ENCODE measurements at regions not wholly inside any gene's neighbourhood (a gene's known extent, or its start where the extent isn't known, plus 50 kb on each side); places are given as distances from the start of the nearest gene placed in this dataset.

DNA sequence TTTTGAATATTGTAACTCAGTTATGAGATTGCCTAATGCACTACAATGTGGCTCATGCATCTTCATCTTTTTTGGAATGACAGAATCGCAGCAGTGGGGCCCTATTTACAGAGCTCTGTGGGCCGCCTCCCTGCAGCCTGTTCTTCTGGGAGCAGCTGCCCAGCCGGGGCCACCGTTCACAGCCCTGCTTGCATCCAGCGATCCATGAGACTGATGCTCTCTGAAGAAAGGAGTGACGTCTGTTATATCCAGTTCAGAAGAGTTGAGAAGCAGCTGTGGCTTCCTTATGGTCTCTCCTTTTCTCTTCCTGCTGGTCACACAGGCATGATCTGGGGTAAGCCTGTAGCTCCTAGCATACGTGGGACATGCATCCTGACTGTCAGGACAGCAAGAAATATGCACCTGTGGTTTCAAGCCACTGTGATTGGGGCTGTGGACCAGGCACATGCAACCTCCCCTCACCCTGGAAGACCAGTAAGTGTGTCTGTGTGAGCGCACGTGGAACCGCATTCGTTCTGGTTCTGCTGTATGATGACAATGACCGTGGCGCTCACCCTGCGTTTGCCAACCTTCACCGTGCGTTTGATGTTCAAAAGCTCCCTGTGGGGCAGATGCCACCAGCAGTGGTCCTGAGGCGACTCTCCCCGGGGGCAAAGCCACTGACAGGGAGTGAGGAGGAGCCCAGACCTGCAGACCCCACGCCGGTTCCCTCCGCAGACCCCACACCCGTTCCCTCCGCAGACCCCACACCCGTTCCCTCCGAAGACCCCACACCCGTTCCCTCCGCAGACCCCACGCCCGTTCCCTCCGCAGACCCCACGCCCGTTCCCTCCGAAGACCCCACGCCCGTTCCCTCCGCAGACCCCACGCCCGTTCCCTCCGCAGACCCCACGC, 189.8 kb downstream of the TMEM18 start:
- no peak for DNase-seq (ENCODE audit: low spot score)

DNA sequence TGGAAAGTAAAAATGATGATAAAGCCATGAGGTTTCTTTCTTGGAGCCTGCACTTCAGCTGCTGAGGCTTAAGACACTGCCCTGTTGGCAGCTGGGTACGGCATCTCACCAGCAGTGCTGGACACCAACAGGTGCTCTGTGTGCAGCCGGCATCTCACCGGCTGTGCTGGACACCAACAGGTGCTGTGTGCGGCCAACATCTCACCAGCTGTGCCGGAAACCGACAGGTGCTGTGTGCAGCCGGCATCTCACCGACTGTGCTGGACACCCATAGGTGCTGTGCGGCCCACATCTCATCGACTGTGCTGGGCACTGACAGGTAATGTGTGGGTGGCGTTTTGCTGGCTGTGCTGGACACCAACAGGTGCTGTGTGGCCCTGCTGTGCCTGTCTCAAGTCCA, 190.8 kb downstream of the TMEM18 start:
- DNase-seq (ENCODE audit: low spot score), result no peak

DNA sequence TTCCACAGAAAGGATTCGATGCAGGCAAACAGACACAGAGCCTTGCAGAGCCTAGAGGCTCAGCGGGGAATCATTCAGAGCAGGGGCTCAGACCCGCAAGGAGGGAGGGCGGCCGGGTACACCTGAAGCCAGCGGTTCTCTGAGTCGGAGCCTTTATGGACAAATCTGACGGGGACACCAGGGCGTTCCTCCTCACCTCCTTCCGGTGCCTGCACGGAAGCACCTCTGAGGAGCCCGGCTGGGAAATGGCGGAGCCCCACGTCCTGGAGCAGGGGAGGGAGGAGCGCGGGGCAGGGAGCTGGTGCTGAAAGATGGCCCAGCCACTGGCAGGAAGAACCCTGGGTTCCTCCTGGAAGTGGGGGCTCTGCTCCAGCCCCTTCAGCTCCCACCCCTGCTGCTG, 193.5 kb upstream of the ALKAL2 start:
- no peak for DNase-seq (ENCODE audit: low spot score)

DNA sequence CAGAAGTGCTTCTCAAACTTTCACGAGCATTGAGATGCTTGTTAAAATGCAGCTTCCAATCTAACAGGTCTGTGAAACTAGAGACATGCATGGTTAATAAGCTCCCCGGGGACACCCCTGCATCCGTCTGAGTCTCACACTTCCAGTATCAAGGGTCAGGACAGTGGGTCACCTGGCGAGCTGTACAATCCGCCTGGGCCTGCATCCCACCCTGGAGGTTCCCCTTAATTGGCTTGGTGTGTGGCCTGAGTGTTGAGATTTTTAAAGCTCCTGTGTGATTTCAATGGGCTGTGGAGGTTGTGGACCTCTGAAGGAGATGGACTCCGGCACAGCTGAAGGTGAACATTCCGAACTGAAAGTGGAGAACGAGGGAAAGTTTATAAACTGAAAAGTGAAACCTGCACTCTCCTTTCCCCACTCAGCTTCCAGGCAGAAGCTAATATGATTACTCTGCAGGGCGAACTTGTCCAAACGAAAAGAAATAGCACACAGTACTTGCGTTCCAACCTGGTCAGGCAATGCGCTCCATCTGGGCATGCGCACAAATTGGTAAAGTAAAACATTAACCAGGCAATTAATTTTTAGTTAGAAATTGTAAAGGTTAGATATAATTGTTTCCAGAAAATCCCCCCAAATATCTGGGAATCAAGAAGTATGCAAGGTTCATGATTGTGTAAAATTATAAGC, 191.7 kb upstream of the ALKAL2 start:
- no peak for DNase-seq (ENCODE audit: low spot score)

DNA sequence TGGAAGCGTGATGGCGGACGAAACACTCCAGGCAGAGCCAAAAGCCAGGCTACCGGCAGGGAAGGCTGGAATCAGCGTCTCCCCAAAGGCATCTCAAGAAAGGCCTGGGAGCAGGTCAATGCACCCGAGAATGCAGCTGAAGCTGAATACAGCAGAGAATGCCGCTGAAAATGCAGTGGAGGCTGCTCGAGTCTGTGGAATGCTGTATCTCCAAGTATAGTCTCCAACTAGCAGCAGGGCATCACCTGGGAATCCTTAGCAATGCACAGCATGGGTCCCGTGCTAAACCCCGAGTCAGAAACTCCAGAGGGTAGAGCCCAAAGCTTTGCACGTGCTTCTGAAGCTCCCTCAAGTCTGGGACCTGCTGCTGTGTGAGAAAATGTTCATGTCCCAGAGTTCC, 191.1 kb upstream of the ALKAL2 start:
- DNase-seq (ENCODE audit: low spot score), result no peak

DNA sequence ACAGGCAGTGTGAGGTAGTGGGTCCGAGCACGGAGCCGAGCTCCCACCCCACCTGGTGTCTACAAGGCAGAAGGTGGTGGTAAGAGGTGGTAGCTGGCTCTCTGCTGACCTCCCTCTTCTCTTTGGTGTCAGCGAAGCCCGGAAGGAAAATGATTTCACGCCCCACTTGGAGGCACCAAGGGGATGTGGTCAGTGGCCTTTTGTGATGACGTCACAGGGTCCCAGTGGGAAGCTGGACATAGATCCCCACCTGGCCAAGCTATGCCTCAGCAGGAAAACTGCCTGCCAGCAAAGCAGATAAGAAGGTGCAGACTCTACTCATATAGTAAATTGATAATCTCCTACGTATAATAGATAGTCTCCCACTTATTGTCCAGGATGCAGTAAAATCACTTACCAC, 183.7 kb upstream of the ALKAL2 start:
- no peak for DNase-seq (ENCODE audit: low spot score)

DNA sequence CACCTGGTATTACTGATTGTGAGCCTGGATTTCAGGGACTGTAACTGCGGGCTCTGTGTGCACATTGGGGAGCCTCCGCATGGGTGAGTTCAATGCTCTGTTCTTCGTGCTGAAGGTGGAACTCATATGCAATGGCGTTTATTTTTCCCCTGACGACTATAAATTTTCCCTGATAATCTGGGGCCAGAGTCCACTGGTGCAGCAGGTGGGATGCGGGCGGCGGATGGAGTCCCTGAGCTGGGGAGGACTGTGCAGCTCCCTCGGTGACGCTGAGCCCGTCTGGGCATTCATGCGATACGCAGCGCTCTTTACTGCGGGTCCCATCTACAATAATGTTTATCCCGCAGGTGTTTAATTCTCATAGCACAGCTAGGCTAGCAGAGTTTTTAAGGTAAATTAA, 181.6 kb upstream of the ALKAL2 start:
- DNase-seq (ENCODE audit: low spot score), result no peak

DNA sequence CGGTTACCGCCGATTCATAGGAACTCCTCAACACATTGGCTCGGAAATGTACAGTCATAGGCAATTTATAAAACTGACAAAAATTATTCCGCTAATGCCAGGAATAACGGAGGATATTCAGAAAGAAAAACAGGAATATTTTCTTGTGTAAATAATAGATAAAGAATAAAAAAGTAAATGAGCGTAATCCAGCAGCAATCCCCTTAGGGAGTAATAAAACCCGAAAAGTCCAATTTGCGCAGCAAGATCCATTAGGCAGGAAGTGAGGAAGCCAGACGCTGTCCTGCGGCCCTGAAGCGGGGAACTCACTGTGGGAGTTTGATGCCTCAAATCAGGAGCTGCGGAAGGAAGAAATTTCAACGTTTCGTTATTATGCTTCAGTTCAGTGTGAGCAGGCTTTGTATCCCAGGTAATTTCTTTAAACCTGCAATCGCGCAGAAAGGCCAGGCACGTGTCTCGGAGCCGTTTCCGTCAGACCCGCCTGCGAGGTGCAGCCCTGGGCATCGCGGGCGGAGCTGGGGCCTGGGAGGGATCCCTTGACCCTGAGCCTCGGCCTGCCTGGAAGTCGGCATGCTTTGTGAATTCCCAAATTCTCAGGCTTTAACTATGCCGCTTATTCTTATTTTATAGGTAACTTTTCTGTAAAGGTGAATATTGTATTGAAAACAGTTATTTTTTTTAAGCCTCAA, 180.9 kb upstream of the ALKAL2 start:
- no peak for DNase-seq (ENCODE audit: low spot score)

DNA sequence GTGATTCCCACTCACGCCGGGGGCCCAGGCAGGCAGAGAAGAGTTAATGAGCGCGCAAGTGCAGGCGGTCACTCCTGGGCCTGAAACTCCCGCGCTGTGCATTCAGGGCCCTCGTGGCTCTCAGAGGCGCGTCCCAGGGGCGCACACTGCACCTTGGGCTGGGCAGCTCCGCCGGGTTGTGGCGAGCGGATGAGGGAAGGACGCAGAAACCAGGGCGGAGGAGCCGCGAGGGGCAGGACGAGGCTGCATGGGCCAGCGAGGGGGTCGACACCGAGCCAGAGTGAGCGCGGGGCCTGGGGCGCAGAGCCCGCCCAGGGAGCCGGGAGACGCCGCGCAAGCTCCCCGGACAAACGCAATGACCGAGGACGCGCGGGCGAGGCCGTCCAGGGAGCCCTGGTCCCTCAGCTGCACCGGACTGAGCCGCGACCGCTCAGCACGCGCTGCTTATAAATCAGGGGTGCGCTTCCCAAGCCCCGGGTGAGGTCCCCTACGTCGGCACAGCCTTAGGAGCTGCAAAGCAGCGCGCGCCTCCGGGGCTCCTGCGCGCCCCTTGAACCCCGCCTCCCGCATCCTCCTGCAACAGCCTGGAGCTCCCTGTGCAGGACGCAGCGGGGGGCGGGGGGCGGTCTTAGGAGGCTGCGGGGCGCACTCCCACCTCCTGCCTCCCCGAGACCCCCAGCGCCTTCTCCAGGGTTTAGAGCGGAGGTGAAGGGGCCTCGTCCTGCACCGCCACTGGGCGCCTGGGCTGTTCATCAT, 180.2 kb upstream of the ALKAL2 start:
- DNase-seq (ENCODE audit: low spot score), result no peak

DNA sequence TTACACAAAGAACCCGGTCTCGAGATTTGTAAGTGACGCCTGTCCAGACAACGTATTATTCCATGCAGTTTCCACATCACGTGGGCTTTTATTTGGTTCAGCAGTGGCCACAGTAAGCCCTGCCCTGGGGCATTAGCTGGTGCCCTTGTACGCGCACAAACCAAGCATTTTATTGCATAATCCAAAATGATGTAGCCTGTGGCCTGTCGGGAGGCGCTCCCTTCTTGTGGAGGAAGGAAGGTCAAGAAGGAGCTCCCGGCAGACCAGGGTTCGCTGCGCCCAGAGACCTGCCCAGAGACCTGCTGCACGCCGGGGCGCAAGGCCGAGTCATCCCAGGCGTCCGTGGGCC, 179.6 kb upstream of the ALKAL2 start:
- no peak for DNase-seq (ENCODE audit: low spot score)

DNA sequence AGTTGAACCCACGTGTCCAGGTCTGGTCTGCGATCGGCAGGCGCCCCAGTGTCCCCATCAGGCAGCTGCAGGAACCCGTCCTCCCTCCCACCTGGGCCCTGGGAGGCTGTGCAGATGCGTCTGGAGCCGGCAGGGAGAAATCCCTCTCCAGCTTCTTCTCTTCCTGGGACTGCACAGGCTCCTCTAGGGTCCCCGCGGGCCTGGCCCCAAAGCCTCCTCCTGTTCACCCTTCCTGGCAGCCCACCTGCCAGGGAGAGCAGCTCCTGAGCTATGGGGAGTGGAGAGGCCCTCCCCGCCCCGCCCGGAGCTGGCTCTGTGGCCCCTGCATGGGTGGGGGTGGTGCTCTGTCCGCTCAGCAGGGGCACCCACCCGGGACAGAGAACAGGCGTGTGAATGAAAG, 179.2 kb upstream of the ALKAL2 start:
- no peak for DNase-seq (ENCODE audit: low spot score)

DNA sequence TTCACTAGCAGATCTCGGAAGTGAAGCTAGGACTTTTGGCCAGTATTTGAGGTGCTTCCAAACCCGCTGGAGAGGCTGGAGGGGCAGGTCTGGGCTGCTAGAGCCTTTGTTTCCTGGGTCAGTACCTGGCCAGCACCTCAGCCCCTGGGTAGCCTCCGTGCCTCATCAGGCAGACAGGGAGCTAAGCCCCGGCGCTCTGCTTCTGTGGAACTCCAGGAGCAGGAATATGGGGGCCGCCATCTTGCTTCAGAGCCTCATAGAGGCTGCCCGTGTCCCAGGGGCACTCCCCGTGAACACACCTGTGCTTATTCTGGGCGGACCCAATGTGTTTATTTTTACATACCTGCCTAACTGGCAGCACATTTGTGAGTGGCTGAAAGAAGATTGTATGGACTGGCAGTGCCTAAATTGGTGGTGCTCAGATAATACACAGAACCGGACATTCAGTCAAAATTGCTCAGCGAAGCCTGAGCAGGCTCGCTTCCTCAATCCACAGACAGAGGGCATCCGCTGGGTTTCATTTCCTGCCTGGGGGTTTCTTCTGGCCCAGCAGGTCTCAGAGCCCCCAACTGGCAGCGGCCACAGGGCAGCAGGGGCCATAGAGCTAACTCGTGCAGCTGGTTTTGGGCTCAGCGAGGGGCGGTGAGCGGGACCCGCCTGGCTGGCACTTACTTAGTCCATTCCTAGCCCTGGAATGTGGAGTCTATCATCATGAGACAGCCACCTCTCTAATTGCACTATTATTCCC, 176.8 kb upstream of the ALKAL2 start:
- no peak for DNase-seq (ENCODE audit: low spot score)

DNA sequence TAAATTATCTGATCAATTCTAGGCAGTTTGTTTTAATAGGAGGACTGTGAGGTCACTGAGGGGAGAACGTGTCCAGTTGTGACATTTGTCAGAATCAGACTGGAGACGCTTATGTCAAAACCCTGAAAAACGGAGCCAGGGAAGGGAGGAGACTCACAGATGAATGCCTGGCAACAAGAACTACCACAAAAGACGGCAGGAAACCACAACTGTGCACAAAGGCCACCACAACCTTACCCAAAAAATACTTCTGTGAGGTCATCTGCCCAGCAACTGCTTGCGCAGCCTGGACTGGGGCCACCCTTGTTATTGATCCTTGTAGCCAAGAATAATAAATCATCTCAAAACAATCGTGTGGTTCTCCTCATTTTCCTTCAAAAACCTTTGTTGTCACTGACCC, 173.0 kb upstream of the ALKAL2 start:
- DNase-seq (ENCODE audit: low spot score), result peak; percentile 12

DNA sequence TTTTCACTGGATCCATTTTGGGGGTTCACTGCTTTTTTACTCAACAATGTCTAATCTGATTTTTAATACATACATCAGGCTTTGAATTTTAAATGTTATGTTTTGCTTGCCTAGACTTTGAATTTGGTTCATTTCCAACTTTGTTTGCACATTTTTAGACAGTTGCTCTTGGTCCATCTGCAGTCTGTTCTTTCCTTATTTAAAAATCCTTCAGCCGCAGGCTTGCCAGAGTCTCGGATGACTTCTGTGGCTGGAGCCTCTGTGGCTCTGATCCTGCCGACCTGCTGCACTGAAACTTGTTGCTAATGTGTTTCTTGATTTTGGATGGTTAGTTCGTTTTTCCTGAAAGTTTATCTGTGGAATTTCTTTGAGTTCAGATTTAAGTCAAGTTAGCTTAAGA, 172.0 kb upstream of the ALKAL2 start:
- no peak for DNase-seq (ENCODE audit: low spot score)

DNA sequence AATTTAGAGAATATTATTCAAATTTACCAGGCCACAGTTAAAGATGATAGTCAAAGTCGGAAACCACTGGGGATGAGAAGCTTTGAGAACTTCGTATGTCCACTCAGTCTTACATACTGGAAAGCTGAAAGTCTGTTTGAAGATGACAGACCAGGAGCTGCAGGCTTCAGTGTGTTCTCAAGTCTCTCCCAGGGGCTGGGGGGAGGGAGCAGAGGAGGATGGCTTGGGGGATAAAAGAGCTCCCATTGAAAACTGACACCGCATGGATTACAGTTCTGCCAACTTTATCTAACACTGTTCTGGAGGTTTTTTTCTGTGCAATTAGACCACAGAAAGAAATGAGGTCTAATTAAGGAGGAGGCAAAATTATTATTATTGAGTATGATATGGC, 170.5 kb upstream of the ALKAL2 start:
- no peak for DNase-seq (ENCODE audit: low spot score)

DNA sequence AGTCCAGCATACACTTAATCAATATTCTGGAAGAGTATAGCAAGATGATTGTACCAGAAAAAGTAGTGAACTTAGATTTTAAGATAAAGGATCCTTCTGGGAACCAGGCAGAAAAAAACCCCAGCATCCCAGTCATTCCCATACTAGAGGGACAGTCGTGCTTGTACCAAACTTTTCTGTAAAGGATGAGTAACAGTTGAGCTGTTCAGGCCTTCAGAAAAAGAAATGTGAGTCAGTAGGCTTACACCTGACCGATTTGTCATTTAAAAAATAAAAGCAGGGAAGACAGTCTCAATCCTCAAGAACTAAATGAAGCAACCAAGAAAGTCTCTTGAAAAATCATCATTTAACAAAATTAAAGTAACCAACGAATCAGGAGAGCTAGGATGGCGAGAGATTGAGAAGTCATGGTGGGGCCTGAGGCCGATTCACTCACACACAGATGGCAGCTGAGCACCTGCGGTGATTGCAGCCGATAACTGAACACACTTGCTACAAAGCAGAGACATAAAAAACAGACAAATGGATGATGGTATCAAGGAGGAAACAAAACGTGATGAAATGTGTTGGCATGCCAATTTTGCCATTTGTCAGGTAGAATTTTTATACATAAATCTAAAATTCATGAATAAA, 170.0 kb upstream of the ALKAL2 start:
- no peak for DNase-seq (ENCODE audit: low spot score)

DNA sequence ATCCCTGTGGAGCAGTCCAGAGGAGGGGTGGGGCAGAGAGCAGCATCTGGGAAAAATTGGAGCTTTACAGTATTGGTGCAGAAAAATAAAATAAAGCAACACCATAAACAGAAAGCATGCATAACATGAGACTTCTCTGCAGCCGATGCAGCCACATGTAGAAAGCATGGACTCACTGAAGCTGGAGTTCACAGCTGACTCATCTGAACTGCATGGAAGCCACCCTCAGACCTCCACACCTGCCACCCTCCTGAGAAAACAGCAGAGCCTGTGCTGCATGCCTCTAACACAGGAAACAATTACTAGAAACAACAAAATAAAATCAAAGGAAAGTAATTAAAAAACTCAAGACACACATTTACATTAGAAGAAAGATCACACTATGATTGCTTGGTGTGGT, 169.4 kb upstream of the ALKAL2 start:
- no peak for DNase-seq (ENCODE audit: low spot score)

DNA sequence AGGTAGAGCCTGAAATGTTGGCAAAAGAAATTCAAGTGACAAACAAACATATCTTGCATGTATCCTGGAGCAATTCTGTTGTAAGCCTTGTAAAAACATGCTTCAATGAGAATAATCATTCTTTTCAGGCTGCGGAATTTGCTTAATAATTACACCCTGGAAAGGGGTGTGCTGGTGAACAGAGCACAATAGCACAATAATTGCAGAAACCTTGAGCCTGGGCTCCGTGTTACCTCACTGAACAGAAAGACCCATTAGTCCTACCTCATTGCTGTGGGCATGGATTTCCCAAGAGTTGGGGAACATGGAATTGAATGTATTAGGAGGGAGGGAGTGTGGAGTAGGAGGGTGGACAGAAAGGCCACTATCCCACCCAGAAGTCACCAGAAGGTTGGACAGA, 168.0 kb upstream of the ALKAL2 start:
- DNase-seq (ENCODE audit: low spot score), result no peak

DNA sequence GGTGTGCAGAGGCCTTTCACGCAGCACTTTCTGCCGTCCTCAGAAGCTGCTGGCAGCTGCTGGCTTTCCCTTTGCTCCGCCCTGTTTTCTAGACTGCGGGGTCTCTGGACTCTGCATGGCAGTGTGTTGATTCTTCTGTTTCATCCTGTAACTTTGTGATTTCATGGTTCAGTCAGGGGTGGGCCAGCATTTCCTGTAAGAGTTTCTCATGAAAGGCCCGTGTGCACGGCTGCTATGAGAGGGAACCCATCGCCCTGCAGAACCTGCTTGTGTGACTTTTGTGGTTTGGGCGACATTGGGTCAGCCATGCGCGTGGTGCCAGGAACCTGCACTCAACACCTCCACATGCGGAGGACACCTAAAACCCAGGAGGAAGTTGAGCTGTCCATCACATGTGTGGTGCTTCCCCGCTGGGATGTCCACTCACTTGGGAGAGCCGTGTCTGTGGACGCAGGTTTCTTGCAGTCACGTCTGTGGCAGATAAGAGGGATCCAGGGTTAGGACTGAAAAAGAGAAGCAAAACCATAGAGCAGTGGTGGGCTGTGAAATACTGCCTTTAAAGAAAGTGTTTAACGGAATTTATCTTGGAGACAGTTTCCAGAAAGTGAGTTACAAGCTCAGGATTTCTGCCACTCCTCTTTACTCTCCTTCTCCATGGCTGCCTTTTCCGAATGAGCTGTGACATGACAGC, 167.3 kb upstream of the ALKAL2 start:
- no peak for DNase-seq (ENCODE audit: low spot score)

DNA sequence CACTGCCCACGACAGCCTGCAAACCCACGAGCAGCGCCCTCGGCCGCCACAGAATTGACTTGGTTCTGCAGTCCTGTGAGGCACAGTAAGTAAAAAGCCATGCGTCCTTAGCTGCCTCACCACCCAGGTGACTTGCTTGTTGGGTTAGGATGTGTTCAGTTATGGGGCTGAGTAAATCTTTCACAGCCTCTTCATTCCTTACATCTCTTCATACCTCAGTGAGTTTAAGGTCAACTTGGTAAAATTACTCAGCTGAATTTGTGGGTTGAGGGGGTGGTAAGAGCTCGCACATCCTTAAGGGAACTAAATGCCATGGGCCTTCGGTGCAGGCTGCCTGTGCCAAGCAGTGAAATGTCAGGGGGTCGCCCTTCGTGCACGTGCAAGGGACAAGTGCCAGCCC, 165.2 kb upstream of the ALKAL2 start:
- no peak for DNase-seq (ENCODE audit: low spot score)
